ENCODE measurements at regions not wholly inside any gene's neighbourhood (a gene's known extent, or its start where the extent isn't known, plus 50 kb on each side); places are given as distances from the start of the nearest gene placed in this dataset.

- Histone ChIP-seq H3K27me3 (no peaks in the 10 kb centered on the region), H3K27ac (no peak overlapping the region), H3K4me3 (no peak overlapping the region), H3K4me1 (no peaks in the 10 kb centered on the region), H3K36me3 (no peaks in the 10 kb centered on the region), H3K9me3 (no peaks in the 10 kb centered on the region)
- DNase-seq (no peak), ATAC-seq (ENCODE audit: low FRiP score in 2 of 2) (no peak)
- TF ChIP-seq POLR2AphosphoS5 (IDR thresholded peaks at IDR 0.05) (no peak), EP300 (IDR thresholded peaks at IDR 0.05) (no peak), CTCF (IDR thresholded peaks at IDR 0.05) (no peak), POLR2A (IDR thresholded peaks at IDR 0.05) (no peak)
Measured at GRCh38 chr12:87618199-87618598, 411.0 kb downstream of the C12orf50 start.

DNA sequence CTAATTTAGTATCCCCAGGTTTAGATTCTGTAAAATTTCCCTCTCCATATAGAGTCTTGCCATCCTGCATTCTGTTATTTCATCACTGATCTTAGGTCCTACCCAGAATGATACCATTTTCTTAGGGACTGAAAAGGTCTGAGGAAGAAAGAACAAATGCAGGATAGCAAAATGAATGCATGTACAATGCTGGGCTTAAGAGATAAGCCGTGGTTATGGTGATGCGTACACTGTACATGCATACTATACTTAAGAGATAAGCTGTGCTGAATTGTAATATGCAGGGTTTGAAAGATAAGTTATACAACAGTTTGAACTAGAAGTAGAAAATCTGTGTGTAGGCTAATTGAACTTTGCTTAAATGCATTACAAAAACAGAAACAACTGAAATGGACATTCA, 416.2 kb downstream of the C12orf50 start:
- 82% methylated on average over 2 of the region's 2 CpGs for WGBS, 2 donors
- Histone ChIP-seq H3K4me3 (no peak overlapping the region), H3K9me3 (no peaks in the 10 kb centered on the region), H3K27ac (no peak overlapping the region), H3K36me3 (no peaks in the 10 kb centered on the region), H3K4me1 (no peaks in the 10 kb centered on the region), H3K27me3 (no peaks in the 10 kb centered on the region)
- DNase-seq = no peak
- TF ChIP-seq POLR2AphosphoS5 (IDR thresholded peaks at IDR 0.05) (no peak), EP300 (IDR thresholded peaks at IDR 0.05) (no peak), POLR2A (IDR thresholded peaks at IDR 0.05) (no peak), CTCF (IDR thresholded peaks at IDR 0.05) (no peak)
- ATAC-seq (ENCODE audit: low FRiP score in 2 of 2) = no peak

DNA sequence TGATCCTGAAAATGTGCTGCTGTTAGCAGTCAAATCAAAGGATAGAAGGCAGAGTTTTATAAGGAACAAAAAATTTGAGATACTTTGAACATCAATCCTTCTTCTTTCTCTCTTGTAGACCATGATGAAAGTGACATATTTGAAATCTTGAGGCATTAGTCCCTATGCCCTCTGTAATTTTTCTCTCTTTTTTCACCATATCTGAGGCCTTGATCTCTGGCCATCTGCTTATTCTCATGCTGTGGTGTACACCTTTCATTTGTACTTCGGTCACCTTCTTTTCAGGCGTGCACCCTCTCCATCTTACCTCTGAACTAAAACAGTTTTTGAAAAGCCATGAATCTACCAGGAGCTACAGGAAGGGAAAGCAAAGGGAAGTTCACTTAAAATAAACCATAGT, 420.9 kb downstream of the C12orf50 start:
- no peak for TF ChIP-seq POLR2A (IDR thresholded peaks at IDR 0.05)
- no peak for TF ChIP-seq CTCF (IDR thresholded peaks at IDR 0.05)
- TF ChIP-seq EP300 (IDR thresholded peaks at IDR 0.05) = no peak
- TF ChIP-seq POLR2AphosphoS5 (IDR thresholded peaks at IDR 0.05) = no peak
- no peak overlapping the region for H3K4me3 ChIP-seq
- 79 to 84% methylated on average over 2 of the region's 2 CpGs for WGBS, 2 donors

GRCh38 chr12:87603727-87604126, 425.5 kb downstream of the C12orf50 start:
- Histone ChIP-seq H3K9me3 (no peaks in the 10 kb centered on the region), H3K27me3 (no peaks in the 10 kb centered on the region), H3K36me3 (no peaks in the 10 kb centered on the region), H3K4me1 (no peaks in the 10 kb centered on the region), H3K27ac (no peak overlapping the region), H3K4me3 (no peak overlapping the region)
- 57 to 64% methylated on average over 2 of the region's 2 CpGs for WGBS, 2 donors
- DNase-seq = no peak
- no peak for TF ChIP-seq CTCF (IDR thresholded peaks at IDR 0.05)
- TF ChIP-seq EP300 (IDR thresholded peaks at IDR 0.05) = no peak
- no peak for TF ChIP-seq POLR2A (IDR thresholded peaks at IDR 0.05)
- no peak for TF ChIP-seq POLR2AphosphoS5 (IDR thresholded peaks at IDR 0.05)
- no peak for ATAC-seq (ENCODE audit: low FRiP score in 2 of 2)

More for the DNA sequence above, 420.9 kb downstream of the C12orf50 start:
- H3K27ac ChIP-seq = no peak overlapping the region
- ATAC-seq (ENCODE audit: low FRiP score in 2 of 2) (no peak), DNase-seq (no peak)
- no peaks in the 10 kb centered on the region for H3K4me1 ChIP-seq
- no peaks in the 10 kb centered on the region for H3K9me3 ChIP-seq
- no peaks in the 10 kb centered on the region for H3K36me3 ChIP-seq
- H3K27me3 ChIP-seq = no peaks in the 10 kb centered on the region

GRCh38 chr12:87599459-87599858, 429.7 kb downstream of the C12orf50 start:
- Histone ChIP-seq H3K9me3 (no peaks in the 10 kb centered on the region), H3K4me3 (no peak overlapping the region), H3K4me1 (no peaks in the 10 kb centered on the region), H3K27ac (no peak overlapping the region), H3K36me3 (no peaks in the 10 kb centered on the region), H3K27me3 (no peaks in the 10 kb centered on the region)
- DNase-seq (no peak), ATAC-seq (ENCODE audit: low FRiP score in 2 of 2) (no peak)
- 61 to 77% methylated on average over 3 of the region's 3 CpGs for WGBS, 2 donors
- TF ChIP-seq CTCF (IDR thresholded peaks at IDR 0.05) = no peak
- no peak for TF ChIP-seq POLR2AphosphoS5 (IDR thresholded peaks at IDR 0.05)
- no peak for TF ChIP-seq POLR2A (IDR thresholded peaks at IDR 0.05)
- no peak for TF ChIP-seq EP300 (IDR thresholded peaks at IDR 0.05)

Measured in upper lobe of left lung (tissue), 6 donors.